ENCODE measurements at regions not wholly inside any gene's neighbourhood (a gene's known extent, or its start where the extent isn't known, plus 50 kb on each side); places are given as distances from the start of the nearest gene placed in this dataset.

DNA sequence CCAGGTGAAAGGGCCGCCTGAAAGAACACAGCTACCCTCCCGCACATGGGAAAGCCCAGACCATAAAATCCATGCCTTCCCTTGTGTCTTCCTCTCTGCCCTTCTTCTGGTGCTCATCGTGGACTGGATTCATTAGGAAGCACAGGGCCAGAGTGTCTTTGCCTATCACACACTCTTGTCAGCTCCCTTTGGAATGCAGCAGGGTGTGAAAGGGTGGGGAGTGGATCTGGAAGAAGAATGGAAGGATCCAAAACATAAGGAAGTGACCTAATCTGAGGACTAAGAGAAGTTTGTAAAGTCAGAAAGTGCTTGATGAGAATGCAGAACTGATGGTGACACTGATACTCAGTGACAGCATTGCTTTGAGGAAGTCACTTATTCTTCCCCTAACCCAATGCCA is 1147.3 kb upstream of the GOT2 start:
- TF ChIP-seq, protein P1, sequence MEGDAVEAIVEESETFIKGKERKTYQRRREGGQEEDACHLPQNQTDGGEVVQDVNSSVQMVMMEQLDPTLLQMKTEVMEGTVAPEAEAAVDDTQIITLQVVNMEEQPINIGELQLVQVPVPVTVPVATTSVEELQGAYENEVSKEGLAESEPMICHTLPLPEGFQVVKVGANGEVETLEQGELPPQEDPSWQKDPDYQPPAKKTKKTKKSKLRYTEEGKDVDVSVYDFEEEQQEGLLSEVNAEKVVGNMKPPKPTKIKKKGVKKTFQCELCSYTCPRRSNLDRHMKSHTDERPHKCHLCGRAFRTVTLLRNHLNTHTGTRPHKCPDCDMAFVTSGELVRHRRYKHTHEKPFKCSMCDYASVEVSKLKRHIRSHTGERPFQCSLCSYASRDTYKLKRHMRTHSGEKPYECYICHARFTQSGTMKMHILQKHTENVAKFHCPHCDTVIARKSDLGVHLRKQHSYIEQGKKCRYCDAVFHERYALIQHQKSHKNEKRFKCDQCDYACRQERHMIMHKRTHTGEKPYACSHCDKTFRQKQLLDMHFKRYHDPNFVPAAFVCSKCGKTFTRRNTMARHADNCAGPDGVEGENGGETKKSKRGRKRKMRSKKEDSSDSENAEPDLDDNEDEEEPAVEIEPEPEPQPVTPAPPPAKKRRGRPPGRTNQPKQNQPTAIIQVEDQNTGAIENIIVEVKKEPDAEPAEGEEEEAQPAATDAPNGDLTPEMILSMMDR (conservative IDR thresholded peaks at IDR 0.05; ENCODE audit: low read depth, low read length) = no peak
- TF ChIP-seq EZH2phosphoT487 (IDR thresholded peaks at IDR 0.05; ENCODE audit: borderline replicate concordance, low read length) (no peak), EZH2 (IDR thresholded peaks at IDR 0.05; ENCODE audit: low read length, unreplicated experiment) (no peak)

All from PC-3 (cell line).